CD4-positive, alpha-beta T cell (primary cell): ENCODE measurements at regions not wholly inside any gene's neighbourhood (a gene's known extent, or its start where the extent isn't known, plus 50 kb on each side); places are given as distances from the start of the nearest gene placed in this dataset.
"Not testable (repeated sequence)": the region's sequence is repeated elsewhere in the genome, so short reads cannot be mapped to it uniquely, and the experiment has no call there.

Source experiments
- ATAC-seq: fragments of 200-7000 bp; cut with Tn5 transposase; one replicate; pipeline ENCODE4 v1.10.0; 2022; ENCODE audit warnings: mild to moderate bottlenecking; ENCODE audit not compliant: poor library complexity
- CTCF ChIA-PET: fragments of 350-600 bp; sonication (Branson Sonifier 250); formaldehyde crosslinking; loops from one replicate; lab custom pipeline; 2021; ENCODE audit warnings: antibody characterized with exemption, inconsistent platforms; lab: Charles Lee
- POLR2A ChIA-PET: fragments of 350-600 bp; sonication (Branson Sonifier 250); formaldehyde crosslinking; loops from one replicate; lab custom pipeline; 2021; ENCODE audit warnings: antibody characterized with exemption, inconsistent platforms; lab: Charles Lee
- DNase-seq, 14 experiments: peaks; one replicate each; pipeline ENCODE4 v3.0.0-alpha.2; 2013 to 2020; ENCODE audit warnings: mixed read lengths in 2 of 14
- H3K27ac ChIP-seq, 2 donors: one replicate each; pipeline versions ENCODE4 v1.5.1 to v1.7.0; 2013; ENCODE audit warnings: low read length in 2 of 2, low read depth in 1 of 2, mild to moderate bottlenecking in 1 of 2
- H3K27me3 ChIP-seq, 2 experiments: 1 replicate in 1 of 2; 2 replicates in 1 of 2; pipeline versions ENCODE4 v1.6.1 to v1.7.0; 2013; ENCODE audit warnings: low read length in 2 of 2, control low read depth in 1 of 2, mild to moderate bottlenecking in 1 of 2, moderate library complexity in 1 of 2; ENCODE audit not compliant: insufficient read depth in 2 of 2, control insufficient read depth in 1 of 2
- H3K36me3 ChIP-seq: one replicate; pipeline ENCODE4 v1.6.1; 2013; ENCODE audit warnings: low read length, control low read depth; ENCODE audit not compliant: insufficient read depth
- H3K4me1 ChIP-seq: one replicate; pipeline ENCODE4 v1.6.1; 2013; ENCODE audit warnings: low read length, control low read depth; ENCODE audit not compliant: insufficient read depth
- H3K4me3 ChIP-seq: one replicate; pipeline ENCODE4 v1.5.1; 2013; ENCODE audit warnings: mild to moderate bottlenecking, low read length, moderate library complexity
- H3K9me3 ChIP-seq, 2 experiments: 1 replicate in 1 of 2; 2 replicates in 1 of 2; pipeline versions ENCODE4 v1.6.1 to v1.7.0; 2013; ENCODE audit warnings: low read length in 2 of 2, mild to moderate bottlenecking in 2 of 2, control low read depth in 1 of 2, moderate library complexity in 1 of 2; ENCODE audit not compliant: control insufficient read depth in 1 of 2, insufficient read depth in 1 of 2
- H3K27ac Mint-ChIP-seq: one replicate; pipeline ENCODE4 v1.8.0; 2020; ENCODE audit warnings: mixed read lengths
- H3K27me3 Mint-ChIP-seq: one replicate; pipeline ENCODE4 v1.8.0; 2021; ENCODE audit warnings: mixed read lengths
- H3K36me3 Mint-ChIP-seq: one replicate; pipeline ENCODE4 v1.8.0; 2021; ENCODE audit warnings: low read depth, mixed read lengths
- H3K4me1 Mint-ChIP-seq: one replicate; pipeline ENCODE4 v1.8.0; 2021; ENCODE audit warnings: low read depth, mixed read lengths
- H3K4me3 Mint-ChIP-seq: one replicate; pipeline ENCODE4 v1.8.0; 2020; ENCODE audit warnings: mild to moderate bottlenecking, mixed read lengths
- H3K9me3 Mint-ChIP-seq: one replicate; pipeline ENCODE4 v1.8.0; 2020; ENCODE audit warnings: mixed read lengths
- intact Hi-C, 2 experiments: fragments of 100-400 bp; cut with DNase I in 1 of 2; cut with micrococcal nuclease in 1 of 2; formaldehyde crosslinking; loops; one replicate each; pipeline versions ENCODE4 v1.15.1 to v1.9.0; 2023 to 2025; cut with DNase I, micrococcal nuclease
- TF ChIP-seq, protein P1 (sequence below): fragments of 200-600 bp; IDR thresholded peaks from one replicate; pipeline ENCODE4 v1.8.0; 2022; ENCODE audit warnings: antibody characterized with exemption, mild to moderate bottlenecking

DNA sequence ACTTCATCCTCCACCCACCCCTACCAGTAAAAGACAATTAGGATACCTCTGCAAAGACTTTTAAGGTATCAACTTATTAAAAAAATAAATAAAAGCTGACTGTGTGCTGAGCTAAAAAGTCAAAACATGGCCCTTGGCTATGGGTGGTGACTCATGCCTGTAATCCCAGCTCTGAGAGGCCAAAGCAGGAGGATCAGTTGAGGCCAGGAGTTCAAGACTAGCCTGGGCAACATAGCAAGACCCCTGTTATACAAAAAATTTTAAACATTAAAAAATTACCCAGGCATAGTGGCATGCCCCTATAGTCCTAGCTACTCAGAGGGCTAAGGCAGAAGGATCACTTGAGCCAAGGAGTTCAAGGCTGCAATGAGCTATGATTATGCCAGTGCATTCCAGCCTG is 110.8 kb upstream of the FOXN2 start:
- H3K27me3 Mint-ChIP-seq = no peaks in the 10 kb centered on the region
- H3K36me3 Mint-ChIP-seq = no peaks in the 10 kb centered on the region
- intact Hi-C loops = no loop called here
- Histone ChIP-seq H3K4me3 (no peak overlapping the region), H3K27me3 (no peaks in the 10 kb centered on the region), H3K4me1 (no peaks in the 10 kb centered on the region), H3K9me3 (no peaks in the 10 kb centered on the region), H3K36me3 (no peaks in the 10 kb centered on the region), H3K27ac (no peak overlapping the region)
- H3K9me3 Mint-ChIP-seq = no peaks in the 10 kb centered on the region
- no peak for DNase-seq
- no peak overlapping the region for H3K27ac Mint-ChIP-seq
- TF ChIP-seq, protein P1, sequence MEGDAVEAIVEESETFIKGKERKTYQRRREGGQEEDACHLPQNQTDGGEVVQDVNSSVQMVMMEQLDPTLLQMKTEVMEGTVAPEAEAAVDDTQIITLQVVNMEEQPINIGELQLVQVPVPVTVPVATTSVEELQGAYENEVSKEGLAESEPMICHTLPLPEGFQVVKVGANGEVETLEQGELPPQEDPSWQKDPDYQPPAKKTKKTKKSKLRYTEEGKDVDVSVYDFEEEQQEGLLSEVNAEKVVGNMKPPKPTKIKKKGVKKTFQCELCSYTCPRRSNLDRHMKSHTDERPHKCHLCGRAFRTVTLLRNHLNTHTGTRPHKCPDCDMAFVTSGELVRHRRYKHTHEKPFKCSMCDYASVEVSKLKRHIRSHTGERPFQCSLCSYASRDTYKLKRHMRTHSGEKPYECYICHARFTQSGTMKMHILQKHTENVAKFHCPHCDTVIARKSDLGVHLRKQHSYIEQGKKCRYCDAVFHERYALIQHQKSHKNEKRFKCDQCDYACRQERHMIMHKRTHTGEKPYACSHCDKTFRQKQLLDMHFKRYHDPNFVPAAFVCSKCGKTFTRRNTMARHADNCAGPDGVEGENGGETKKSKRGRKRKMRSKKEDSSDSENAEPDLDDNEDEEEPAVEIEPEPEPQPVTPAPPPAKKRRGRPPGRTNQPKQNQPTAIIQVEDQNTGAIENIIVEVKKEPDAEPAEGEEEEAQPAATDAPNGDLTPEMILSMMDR = no peak
- CTCF ChIA-PET = interaction anchor here (0.5 kb wide), 1 partner anchor 22 kb away, joined by 3 read pairs; no protein-coding TSS in a partner anchor
- POLR2A ChIA-PET = no interaction called here
- H3K4me3 Mint-ChIP-seq = no peak overlapping the region
- H3K4me1 Mint-ChIP-seq = no peaks in the 10 kb centered on the region
- ATAC-seq = no peak

DNA sequence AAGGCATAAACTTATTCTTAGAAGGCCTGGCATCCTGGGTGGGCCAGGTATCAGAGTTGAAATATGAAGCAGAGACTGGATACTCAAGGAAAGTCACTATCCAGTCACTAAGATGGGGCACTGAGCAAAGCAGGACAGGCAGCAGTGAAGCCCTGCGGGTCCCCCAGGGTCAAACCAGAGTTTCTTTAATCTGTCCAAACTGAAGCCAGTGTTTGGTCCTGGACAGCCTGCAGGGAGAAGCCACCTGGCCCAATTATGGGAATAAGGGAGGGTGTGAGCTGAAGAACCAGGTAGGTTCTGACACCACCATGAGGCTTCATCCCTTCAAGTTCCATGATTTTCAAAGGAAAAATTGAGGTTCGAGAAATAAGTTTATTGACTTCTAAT is 109.7 kb upstream of the FOXN2 start:
- no peaks in the 10 kb centered on the region for H3K4me1 Mint-ChIP-seq
- Histone ChIP-seq H3K4me1 (no peaks in the 10 kb centered on the region), H3K36me3 (no peaks in the 10 kb centered on the region), H3K27ac (no peak overlapping the region), H3K9me3 (no peaks in the 10 kb centered on the region), H3K27me3 (no peaks in the 10 kb centered on the region), H3K4me3 (no peak overlapping the region)
- intact Hi-C loops = no loop called here
- TF ChIP-seq, protein P1 = no peak
- ChIA-PET POLR2A (no interaction called here), CTCF (no interaction called here)
- no peaks in the 10 kb centered on the region for H3K36me3 Mint-ChIP-seq
- DNase-seq (no peak), ATAC-seq (no peak)
- H3K27me3 Mint-ChIP-seq = no peaks in the 10 kb centered on the region
- no peaks in the 10 kb centered on the region for H3K9me3 Mint-ChIP-seq
- H3K27ac Mint-ChIP-seq = no peak overlapping the region
- no peak overlapping the region for H3K4me3 Mint-ChIP-seq

DNA sequence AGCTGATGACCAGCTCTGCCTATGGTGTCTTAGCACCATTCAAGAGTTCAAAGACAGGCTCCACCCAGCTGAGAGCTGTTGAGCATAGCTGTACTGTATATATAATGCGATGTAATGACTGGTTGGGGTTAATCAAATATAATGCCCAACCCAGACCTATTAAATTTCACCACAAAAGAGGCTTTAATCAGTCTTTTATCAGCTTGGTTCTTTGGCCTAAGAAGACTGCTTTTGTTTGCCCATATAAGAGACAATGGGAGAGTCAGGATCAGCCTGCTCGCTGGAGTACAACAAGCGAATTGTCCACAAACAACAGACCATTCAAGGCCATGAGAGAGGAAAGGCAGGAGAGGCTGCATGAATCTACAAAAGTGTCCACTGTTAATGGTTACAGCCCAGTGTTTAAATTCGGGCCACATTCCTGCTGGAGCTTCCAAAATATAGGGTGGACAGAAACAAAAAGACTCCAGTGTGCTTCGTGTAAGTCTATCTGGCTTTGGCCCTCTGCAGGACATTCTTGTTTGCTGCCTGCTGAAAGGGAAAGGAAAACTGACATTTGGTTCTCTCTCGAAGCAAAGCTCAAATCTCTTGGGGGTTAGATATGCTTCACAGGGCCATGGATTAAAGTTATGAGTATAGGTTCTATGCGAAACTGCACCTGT is 109.2 kb upstream of the FOXN2 start:
- no peak overlapping the region for H3K27ac Mint-ChIP-seq
- H3K4me1 Mint-ChIP-seq = no peaks in the 10 kb centered on the region
- ChIA-PET CTCF (no interaction called here), POLR2A (no interaction called here)
- no peaks in the 10 kb centered on the region for H3K4me1 ChIP-seq
- intact Hi-C loops = no loop called here
- H3K27me3 Mint-ChIP-seq = no peaks in the 10 kb centered on the region
- no peaks in the 10 kb centered on the region for H3K9me3 ChIP-seq
- H3K9me3 Mint-ChIP-seq = no peaks in the 10 kb centered on the region
- no peaks in the 10 kb centered on the region for H3K36me3 Mint-ChIP-seq
- no peak for DNase-seq
- no peak for ATAC-seq
- H3K4me3 Mint-ChIP-seq = no peak overlapping the region
- no peaks in the 10 kb centered on the region for H3K27me3 ChIP-seq
- no peak overlapping the region for H3K27ac ChIP-seq
- H3K4me3 ChIP-seq = no peak overlapping the region
- H3K36me3 ChIP-seq = no peaks in the 10 kb centered on the region
- TF ChIP-seq, protein P1 = no peak

DNA sequence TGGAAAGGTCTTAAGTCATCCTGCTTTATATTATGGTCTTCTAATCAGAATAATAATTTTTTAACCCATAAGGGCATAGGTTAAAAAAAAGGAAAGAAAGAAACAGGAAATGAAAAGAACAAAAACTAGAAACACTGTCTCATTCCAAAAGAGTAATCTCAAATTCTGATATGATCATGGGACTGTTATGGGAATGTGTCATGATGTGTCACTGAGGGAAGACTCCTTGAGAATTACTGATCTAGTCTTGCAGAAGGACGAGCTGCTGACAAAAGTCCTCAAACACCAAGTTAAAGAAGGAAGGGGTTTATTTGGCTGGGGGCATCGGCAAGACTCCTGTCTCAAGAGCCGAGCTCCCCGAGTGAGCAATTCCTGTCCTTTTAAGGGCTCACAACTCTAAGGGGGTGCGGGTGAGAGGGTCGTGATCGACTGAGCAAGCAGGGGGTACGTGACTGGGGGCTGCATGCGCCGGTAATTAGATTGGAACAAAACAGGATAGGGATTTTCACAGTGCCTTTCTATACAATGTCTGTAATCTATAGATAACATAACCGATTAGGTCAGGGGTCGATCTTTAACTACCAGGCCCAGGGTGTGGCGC is 108.3 kb upstream of the FOXN2 start:
- H3K27me3 Mint-ChIP-seq, H3K4me3 Mint-ChIP-seq, H3K27ac ChIP-seq, H3K4me3 ChIP-seq, CTCF ChIA-PET, H3K36me3 Mint-ChIP-seq, H3K4me1 ChIP-seq, H3K4me1 Mint-ChIP-seq, intact Hi-C loops, H3K27me3 ChIP-seq, ATAC-seq, H3K9me3 ChIP-seq, H3K27ac Mint-ChIP-seq, POLR2A ChIA-PET, DNase-seq, H3K9me3 Mint-ChIP-seq, H3K36me3 ChIP-seq: not testable (repeated sequence)
